ENCODE measurements at regions not wholly inside any gene's neighbourhood (a gene's known extent, or its start where the extent isn't known, plus 50 kb on each side); places are given as distances from the start of the nearest gene placed in this dataset.
"Not testable (repeated sequence)": the region's sequence is repeated elsewhere in the genome, so short reads cannot be mapped to it uniquely, and the experiment has no call there.

GRCh38 chr4:177796841-177797240, 354.6 kb upstream of the AGA start:
- H3K4me3 ChIP-seq (ENCODE audit: low read depth, low read length): no peak overlapping the region
- TF ChIP-seq CTCF (IDR thresholded peaks at IDR 0.05; ENCODE audit: insufficient read depth, low read length): no peak
- no peak for DNase-seq (ENCODE audit: low read depth)

GRCh38 chr4:177798161-177798560, 355.9 kb upstream of the AGA start:
- DNase-seq (ENCODE audit: low read depth): no peak
- H3K4me3 ChIP-seq (ENCODE audit: low read depth, low read length): no peak overlapping the region
- TF ChIP-seq CTCF (IDR thresholded peaks at IDR 0.05; ENCODE audit: insufficient read depth, low read length): no peak

GRCh38 chr4:177802162-177802561, 359.9 kb upstream of the AGA start:
- H3K4me3 ChIP-seq (ENCODE audit: low read depth, low read length): no peak overlapping the region
- no peak for DNase-seq (ENCODE audit: low read depth)
- TF ChIP-seq CTCF (IDR thresholded peaks at IDR 0.05; ENCODE audit: insufficient read depth, low read length): no peak

GRCh38 chr4:177802661-177803060, 360.4 kb upstream of the AGA start:
- H3K4me3 ChIP-seq (ENCODE audit: low read depth, low read length): no peak overlapping the region
- no peak for TF ChIP-seq CTCF (IDR thresholded peaks at IDR 0.05; ENCODE audit: insufficient read depth, low read length)
- DNase-seq (ENCODE audit: low read depth): no peak

- TF ChIP-seq CTCF (IDR thresholded peaks at IDR 0.05; ENCODE audit: insufficient read depth, low read length): no peak
- no peak for DNase-seq (ENCODE audit: low read depth)
- no peak overlapping the region for H3K4me3 ChIP-seq (ENCODE audit: low read depth, low read length)
Observed at GRCh38 chr4:177803151-177803550, 360.9 kb upstream of the AGA start.

GRCh38 chr4:177809791-177810190, 367.6 kb upstream of the AGA start:
- no peak overlapping the region for H3K4me3 ChIP-seq (ENCODE audit: low read depth, low read length)
- no peak for TF ChIP-seq CTCF (IDR thresholded peaks at IDR 0.05; ENCODE audit: insufficient read depth, low read length)
- DNase-seq (ENCODE audit: low read depth): no peak

DNA sequence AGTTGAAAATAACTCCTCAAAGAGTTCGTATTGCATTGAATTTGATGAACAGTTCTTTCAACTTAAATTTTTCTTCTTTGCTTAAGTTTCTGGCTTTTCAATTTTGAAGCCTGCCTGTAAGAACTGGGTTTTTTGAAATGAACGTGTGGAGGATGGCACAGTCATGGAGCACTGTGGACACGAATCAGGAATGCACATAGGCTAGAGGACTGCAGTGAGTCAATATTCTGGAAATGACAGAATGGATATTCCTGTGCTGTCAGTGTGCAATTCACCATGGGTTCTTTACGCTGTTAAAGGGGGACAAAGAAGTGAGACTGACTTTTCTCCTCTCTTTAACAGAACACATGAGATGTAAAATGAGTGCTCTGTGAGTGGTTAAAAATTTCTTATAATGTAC, 368.0 kb upstream of the AGA start:
- TF ChIP-seq CTCF (IDR thresholded peaks at IDR 0.05; ENCODE audit: insufficient read depth, low read length): no peak
- H3K4me3 ChIP-seq (ENCODE audit: low read depth, low read length): no peak overlapping the region
- no peak for DNase-seq (ENCODE audit: low read depth)

DNA sequence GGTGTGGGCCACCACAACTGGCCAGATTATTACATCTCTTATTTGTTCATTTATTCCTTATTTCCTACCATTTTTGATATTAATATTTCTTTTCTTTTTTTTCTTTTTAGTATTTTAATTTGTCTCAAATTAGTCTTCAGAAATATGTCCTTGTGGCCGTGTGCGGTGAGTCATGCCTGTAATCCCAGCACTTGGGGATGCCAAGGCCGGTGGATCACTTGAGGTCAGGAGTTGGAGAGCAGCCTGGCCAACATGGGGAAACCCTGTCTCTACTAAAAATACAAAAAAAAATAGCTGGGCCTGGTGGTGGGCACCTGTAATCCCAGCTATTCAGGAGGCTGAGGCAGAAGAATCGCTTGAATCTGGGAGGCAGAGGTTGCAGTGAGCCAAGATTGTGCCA, 376.2 kb upstream of the AGA start:
- H3K4me3 ChIP-seq (ENCODE audit: low read depth, low read length); DNase-seq (ENCODE audit: low read depth): not testable (repeated sequence)
